ENCODE measurements at regions not wholly inside any gene's neighbourhood (a gene's known extent, or its start where the extent isn't known, plus 50 kb on each side); places are given as distances from the start of the nearest gene placed in this dataset.

- TF ChIP-seq CTCF (IDR thresholded peaks at IDR 0.05; ENCODE audit: low read depth, low read length) = no peak
- TF ChIP-seq POLR2A (IDR thresholded peaks at IDR 0.05; ENCODE audit: extremely low read depth, insufficient read length) = no peak
- TF ChIP-seq MAX (IDR thresholded peaks at IDR 0.05; ENCODE audit: low read depth, low read length) = no peak
- no peak for TF ChIP-seq MYC (IDR thresholded peaks at IDR 0.05; ENCODE audit: low read depth, low read length)
Measured at GRCh38 chr2:49702740-49703139, 548.4 kb upstream of the FSHR start.
